ENCODE measurements at regions not wholly inside any gene's neighbourhood (a gene's known extent, or its start where the extent isn't known, plus 50 kb on each side); places are given as distances from the start of the nearest gene placed in this dataset.

GRCh38 chr3:193884027-193884426, 251.9 kb upstream of the HES1 start:
- TF ChIP-seq CTCF (IDR thresholded peaks at IDR 0.05; ENCODE audit: borderline replicate concordance, extremely low read depth, low read length, poor library complexity, severe bottlenecking) (no peak), EZH2 (IDR thresholded peaks at IDR 0.05; ENCODE audit: borderline replicate concordance, low read depth, low read length, severe bottlenecking) (no peak)
